T-cell (primary cell): ENCODE measurements at regions not wholly inside any gene's neighbourhood (a gene's known extent, or its start where the extent isn't known, plus 50 kb on each side); places are given as distances from the start of the nearest gene placed in this dataset.

ENCODE experiments used
- ATAC-seq, 4 experiments: fragments of 200-7000 bp in 3 of 4; fragments of 150-1000 bp in 1 of 4; cut with Tn5 transposase; replicated peaks in 1 of 4; 1 replicate in 3 of 4; 2 replicates in 1 of 4; pipeline ENCODE4 v1.10.0; 2021; ENCODE audit warnings: moderate library complexity in 3 of 4, mild to moderate bottlenecking in 2 of 4, moderate number of reproducible peaks in 1 of 4
- CTCF ChIA-PET, 2 donors: fragments of 300-600 bp; sonication (Branson Sonifier 250); formaldehyde crosslinking; loops; one replicate each; lab custom pipeline; 2022; ENCODE audit warnings: antibody characterized with exemption in 2 of 2; lab: Charles Lee
- POLR2A ChIA-PET, 2 donors: fragments of 300-600 bp; sonication (Branson Sonifier 250); formaldehyde crosslinking; loops; one replicate each; lab custom pipeline; 2022; ENCODE audit warnings: antibody characterized with exemption in 2 of 2; lab: Charles Lee
- DNase-seq, 35 experiments: peaks; one replicate each; pipeline versions ENCODE4 v3.0.0 to v3.0.0-alpha.2; 2013 to 2023
- H3K27ac ChIP-seq: one replicate; pipeline ENCODE4 v1.5.1; 2013; ENCODE audit warnings: low read length
- H3K27me3 ChIP-seq, 2 experiments: replicated peaks in 1 of 2; 1 replicate in 1 of 2; 2 replicates in 1 of 2; pipeline versions ENCODE4 v1.6.1 to v1.7.0; 2013; ENCODE audit warnings: low read length in 1 of 2, mixed read lengths in 1 of 2; ENCODE audit not compliant: control insufficient read depth in 2 of 2, insufficient read depth in 2 of 2; ENCODE audit errors: extremely low read depth in 1 of 2
- H3K36me3 ChIP-seq, 2 donors: 1 replicate in 1 of 2; 2 replicates in 1 of 2; pipeline versions ENCODE4 v1.6.1 to v1.7.0; 2013; ENCODE audit warnings: low read length in 1 of 2; ENCODE audit not compliant: control insufficient read depth in 2 of 2, insufficient read depth in 1 of 2; ENCODE audit errors: extremely low read depth in 1 of 2
- H3K4me1 ChIP-seq, 2 experiments: 1 replicate in 1 of 2; 2 replicates in 1 of 2; pipeline versions ENCODE4 v1.6.1 to v1.7.0; 2013; ENCODE audit warnings: low read length in 2 of 2, mixed read lengths in 1 of 2; ENCODE audit not compliant: insufficient read depth in 2 of 2, control insufficient read depth in 1 of 2; ENCODE audit errors: extremely low read depth in 1 of 2
- H3K4me3 ChIP-seq, 2 donors: 1 replicate in 1 of 2; 2 replicates in 1 of 2; pipeline versions ENCODE4 v1.5.1 to v1.7.0; 2013; ENCODE audit warnings: mild to moderate bottlenecking in 2 of 2, low read length in 1 of 2, moderate library complexity in 1 of 2; ENCODE audit not compliant: control insufficient read depth in 1 of 2; ENCODE audit errors: extremely low read depth in 1 of 2
- H3K9me3 ChIP-seq: 2 replicates; pipeline ENCODE4 v1.7.0; 2013
- H3K27ac Mint-ChIP-seq, 2 donors: one replicate each; pipeline ENCODE4 v1.8.0; 2020 to 2021; ENCODE audit warnings: mild to moderate bottlenecking in 2 of 2, mixed read lengths in 2 of 2
- H3K27me3 Mint-ChIP-seq, 2 donors: one replicate each; pipeline ENCODE4 v1.8.0; 2021 to 2022; ENCODE audit warnings: mixed read lengths in 2 of 2
- H3K36me3 Mint-ChIP-seq: one replicate; pipeline ENCODE4 v1.8.0; 2021; ENCODE audit warnings: mixed read lengths
- H3K4me1 Mint-ChIP-seq, 3 donors: one replicate each; pipeline ENCODE4 v1.8.0; 2020 to 2022; ENCODE audit warnings: mixed read lengths in 3 of 3, mild to moderate bottlenecking in 1 of 3
- H3K4me3 Mint-ChIP-seq, 3 donors: one replicate each; pipeline ENCODE4 v1.8.0; 2020 to 2022; ENCODE audit warnings: mild to moderate bottlenecking in 3 of 3, mixed read lengths in 3 of 3, moderate library complexity in 3 of 3
- H3K9me3 Mint-ChIP-seq, 3 donors: one replicate each; pipeline ENCODE4 v1.8.0; 2020 to 2022; ENCODE audit warnings: mixed read lengths in 3 of 3
- WGBS: methylation state at CpG from one replicate; pipeline ENCODE4 v1.1.5; 2013; ENCODE audit warnings: missing lambda C conversion rate; ENCODE audit not compliant: insufficient coverage; 5-methylcytosine and 5-hydroxymethylcytosine counted together

- Histone ChIP-seq H3K9me3 (no peaks in the 10 kb centered on the region), H3K27ac (no peak overlapping the region), H3K4me3 (no peak overlapping the region), H3K27me3 (peaks cover 0 to 2% of the 10 kb centered on the region in 2 experiments), H3K36me3 (no peaks in the 10 kb centered on the region), H3K4me1 (no peaks in the 10 kb centered on the region)
- Mint-ChIP-seq H3K27ac (no peak overlapping the region), H3K4me3 (no peak overlapping the region), H3K27me3 (peaks cover 7 to 9% of the 10 kb centered on the region in 2 donors), H3K9me3 (no peaks in the 10 kb centered on the region), H3K4me1 (no peaks in the 10 kb centered on the region), H3K36me3 (no peaks in the 10 kb centered on the region)
- WGBS: 69% methylated on average over 7 of the region's 9 CpGs
- CTCF ChIA-PET: interaction anchor here in 1 of 2 donors (0.7 kb wide), 1 partner anchor 291 kb away, joined by 3 read pairs; no protein-coding TSS in a partner anchor
- ATAC-seq (no peak), DNase-seq (no peak)
- POLR2A ChIA-PET: no interaction called here
Measured at GRCh38 chr1:147486876-147487656, 54.2 kb upstream of the BCL9 start.

DNA sequence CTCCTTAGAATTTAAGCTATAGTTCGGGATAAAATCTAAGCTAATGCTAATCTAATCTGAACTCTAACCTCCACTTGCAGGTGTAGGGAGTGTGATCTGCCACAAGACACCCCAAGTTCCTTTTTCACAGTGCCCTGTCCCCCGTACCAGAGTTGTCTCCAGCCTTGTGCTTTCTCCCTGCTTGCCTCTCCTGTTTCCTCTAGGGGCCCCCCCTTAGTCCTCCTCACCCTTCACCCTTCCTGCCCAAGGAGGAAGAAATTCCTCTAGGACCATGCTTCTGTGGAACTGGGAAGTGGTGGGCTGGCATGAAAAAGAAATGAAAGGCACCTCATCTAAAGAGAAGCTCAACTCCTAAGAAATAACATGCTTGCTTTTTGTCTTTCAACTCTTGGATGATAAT, 50.2 kb upstream of the BCL9 start:
- Histone ChIP-seq H3K9me3 (no peaks in the 10 kb centered on the region), H3K27ac (no peak overlapping the region), H3K27me3 (peaks cover 0 to 5% of the 10 kb centered on the region in 2 experiments), H3K4me3 (no peak overlapping the region), H3K4me1 (peaks cover 0 to 4% of the 10 kb centered on the region in 2 experiments), H3K36me3 (no peaks in the 10 kb centered on the region)
- POLR2A ChIA-PET: no interaction called here
- WGBS: no CpG with 5 or more reads among the region's 2 CpGs
- Mint-ChIP-seq H3K36me3 (no peaks in the 10 kb centered on the region), H3K4me3 (no peak overlapping the region), H3K4me1 (peaks cover 0 to 2% (median 0%) of the 10 kb centered on the region in 3 donors), H3K27me3 (peaks cover 0 to 1% of the 10 kb centered on the region in 2 donors), H3K27ac (no peak overlapping the region), H3K9me3 (no peaks in the 10 kb centered on the region)
- ATAC-seq (no peak), DNase-seq (no peak)
- CTCF ChIA-PET: interaction anchor here in 1 of 2 donors (0.5 to 1.7 kb wide), 4 partner anchors 17 to 401 kb away, joined by 3 to 5 read pairs (median 3); partner anchors contain the start of gene ACP6
